Mammary epithelial cell (primary cell): ENCODE measurements at regions not wholly inside any gene's neighbourhood (a gene's known extent, or its start where the extent isn't known, plus 50 kb on each side); places are given as distances from the start of the nearest gene placed in this dataset.

ENCODE experiments used
- CTCF ChIP-seq, 2 donors: IDR thresholded peaks in 1 of 2; conservative IDR thresholded peaks in 1 of 2; 2 replicates each; pipeline ENCODE4 v1.5.1; 2011 to 2012; ENCODE audit warnings: inconsistent platforms in 2 of 2, low read length in 2 of 2, mild to moderate bottlenecking in 2 of 2, control low read depth in 1 of 2, low read depth in 1 of 2; ENCODE audit not compliant: insufficient read depth in 1 of 2; ENCODE audit errors: extremely low read depth in 1 of 2
- EZH2 ChIP-seq: IDR thresholded peaks from 2 replicates; pipeline ENCODE4 v1.6.1; 2012; ENCODE audit warnings: low read length, inconsistent platforms, borderline replicate concordance

- TF ChIP-seq CTCF (conservative IDR thresholded peaks at IDR 0.05 in 1 of 2, IDR thresholded peaks at IDR 0.05 in 1 of 2; ENCODE audit: extremely low read depth in 1 of 2, insufficient read depth in 1 of 2, low read depth in 1 of 2, low read length in 2 of 2) (no peak), EZH2 (no peak)
Measured at GRCh38 chr5:90071656-90072055, 337.9 kb downstream of the CETN3 start.
